ENCODE measurements at regions not wholly inside any gene's neighbourhood (a gene's known extent, or its start where the extent isn't known, plus 50 kb on each side); places are given as distances from the start of the nearest gene placed in this dataset.

DNA sequence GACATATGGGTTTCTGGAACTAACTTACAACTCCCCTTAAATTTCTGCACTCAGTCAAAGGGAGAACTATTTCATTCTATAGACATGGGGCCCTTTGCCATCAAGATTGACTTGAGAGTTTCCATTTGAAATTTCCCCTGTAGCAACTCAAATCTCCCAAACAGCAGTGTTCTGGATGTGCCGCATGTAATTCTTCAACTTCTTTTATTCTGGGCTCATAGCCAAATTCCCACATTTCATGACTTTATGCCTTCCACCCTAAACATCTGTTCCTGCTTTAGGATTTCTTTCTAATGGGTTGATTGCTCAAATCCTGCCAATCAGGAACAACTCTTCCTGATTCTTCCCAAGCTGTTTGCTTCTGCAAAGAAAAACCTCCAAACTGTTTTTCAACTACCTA lies 336.0 kb downstream of the TBC1D4 start:
- H3K9me3 ChIP-seq (ENCODE audit: insufficient read depth in 2 of 2, low read depth in 1 of 2, low read length in 1 of 2), result no peaks in the 10 kb centered on the region
- H3K4me3 ChIP-seq (ENCODE audit: extremely low read depth in 1 of 4, insufficient read depth in 2 of 4, low read depth in 3 of 4, low read length in 4 of 4), result no peak overlapping the region
- ChIA-PET CTCF (ENCODE audit: partially characterized antibody) (interaction anchor here (0.6 to 0.9 kb wide), 4 partner anchors 10 to 281 kb away, joined by 3 to 6 read pairs (median 4); no protein-coding TSS in a partner anchor), POLR2A (ENCODE audit: partially characterized antibody) (no interaction called here)
- H4K91ac ChIP-seq (replicated peaks; ENCODE audit: insufficient read length, low read length), result no peak overlapping the region
- H2BK5ac ChIP-seq (ENCODE audit: low read depth, low read length), result no peak overlapping the region
- no peaks in the 10 kb centered on the region for H4K20me1 ChIP-seq (replicated peaks in 1 of 2; ENCODE audit: control insufficient read depth in 1 of 2, insufficient read depth in 2 of 2, low read length in 2 of 2)
- no peak overlapping the region for H3K56ac ChIP-seq (replicated peaks; ENCODE audit: insufficient read length, low read depth, low read length)
- no peak overlapping the region for H4K5ac ChIP-seq (ENCODE audit: insufficient read length, low read depth, low read length)
- no peak overlapping the region for H2BK120ac ChIP-seq (replicated peaks; ENCODE audit: low read depth, low read length)
- H3K23ac ChIP-seq (ENCODE audit: insufficient read length), result no peak overlapping the region
- no peak for DNase-seq (ENCODE audit: low read depth in 1 of 2, low spot score in 2 of 2)
- no peaks in the 10 kb centered on the region for H3K36me3 ChIP-seq (ENCODE audit: control insufficient read depth in 2 of 4, insufficient read depth in 4 of 4, low read length in 3 of 4)
- no peaks in the 10 kb centered on the region for H3K4me1 ChIP-seq (replicated peaks in 1 of 4; ENCODE audit: control insufficient read depth in 3 of 4, insufficient read depth in 4 of 4, low read length in 3 of 4)
- H2BK12ac ChIP-seq (ENCODE audit: low read depth, low read length), result no peak overlapping the region
- no peak overlapping the region for H4K8ac ChIP-seq (ENCODE audit: extremely low read depth, insufficient read depth, low read length)
- no peak overlapping the region for H2AK5ac ChIP-seq (ENCODE audit: low read depth, low read length)
- FAIRE-seq, result no peak
- H3K79me1 ChIP-seq (ENCODE audit: low read depth, low read length), result no peaks in the 10 kb centered on the region
- no peak overlapping the region for H2BK20ac ChIP-seq (ENCODE audit: low read length)
- no peaks in the 10 kb centered on the region for H3K79me2 ChIP-seq (ENCODE audit: control insufficient read depth in 1 of 2, insufficient read depth in 2 of 2, low read length in 2 of 2)
- no peak overlapping the region for H2BK15ac ChIP-seq (ENCODE audit: low read length)
- no peak overlapping the region for H3K27ac ChIP-seq (ENCODE audit: low read depth, low read length)
- peaks cover 2% of the 10 kb centered on the region; the same call in 1 of the 2 replicates for H3K23me2 ChIP-seq (ENCODE audit: low read depth, low read length)
- no peak overlapping the region for H2AFZ ChIP-seq (ENCODE audit: low read length)
- H3K9ac ChIP-seq (replicated peaks in 1 of 4; ENCODE audit: extremely low read depth in 1 of 4, low read depth in 3 of 4, low read length in 3 of 4), result no peak overlapping the region
- H3K18ac ChIP-seq (ENCODE audit: extremely low read depth, low read length), result no peak overlapping the region
- H3K27me3 ChIP-seq (replicated peaks in 1 of 4; ENCODE audit: control insufficient read depth in 3 of 4, extremely low read depth in 1 of 4, insufficient read depth in 3 of 4, low read length in 3 of 4), result no peaks in the 10 kb centered on the region
- no peak for TF ChIP-seq PHF8 (conservative IDR thresholded peaks at IDR 0.05; ENCODE audit: low read depth, low read length)
- WGBS, 2 experiments (ENCODE audit: extremely low coverage in 1 of 2, insufficient coverage in 1 of 2, insufficient read length in 1 of 2, insufficient replicate concordance in 2 of 2, low coverage in 1 of 2, low lambda C conversion rate in 2 of 2, missing lambda C conversion rate in 1 of 2), result 90% methylated on average over 1 of the region's 1 CpG; no CpG with 5 or more reads in 1 of the 2 experiments
- no peak overlapping the region for H3K14ac ChIP-seq (ENCODE audit: insufficient read length)
- H3K4me2 ChIP-seq (ENCODE audit: insufficient read depth in 1 of 2, low read depth in 2 of 2, low read length in 2 of 2), result no peak overlapping the region
- no peak overlapping the region for H3K4ac ChIP-seq (replicated peaks; ENCODE audit: insufficient read length, low read depth, low read length)
